ENCODE measurements at regions not wholly inside any gene's neighbourhood (a gene's known extent, or its start where the extent isn't known, plus 50 kb on each side); places are given as distances from the start of the nearest gene placed in this dataset.
A peak's percentile ranks its signal among the peaks of the same experiment; 100 is the strongest.

GRCh38 chr2:237184192-237184918 lies 98.7 kb downstream of the COPS8 start:
- ATAC-seq = no peak
- Mint-ChIP-seq H3K27me3 (peaks cover 40% of the 10 kb centered on the region), H3K9me3 (no peaks in the 10 kb centered on the region), H3K4me1 (peaks cover 5% of the 10 kb centered on the region), H3K4me3 (no peak overlapping the region), H3K27ac (no peak overlapping the region)
- no peak for DNase-seq

- no peak for DNase-seq
- H3K4me3 Mint-ChIP-seq = no peak overlapping the region
- H3K4me1 Mint-ChIP-seq = peaks cover 5% of the 10 kb centered on the region
- no peak for ATAC-seq
- H3K27me3 Mint-ChIP-seq = peaks cover 40% of the 10 kb centered on the region
- H3K9me3 Mint-ChIP-seq = no peaks in the 10 kb centered on the region
- no peak overlapping the region for H3K27ac Mint-ChIP-seq
These were observed 99.3 kb downstream of the COPS8 start for GRCh38 chr2:237184919-237185552.

GRCh38 chr2:237185553-237185925 lies 99.8 kb downstream of the COPS8 start:
- H3K4me1 Mint-ChIP-seq = peaks cover 5% of the 10 kb centered on the region
- peaks cover 40% of the 10 kb centered on the region for H3K27me3 Mint-ChIP-seq
- ATAC-seq = no peak
- DNase-seq = no peak
- H3K9me3 Mint-ChIP-seq = no peaks in the 10 kb centered on the region
- H3K27ac Mint-ChIP-seq = no peak overlapping the region
- no peak overlapping the region for H3K4me3 Mint-ChIP-seq

GRCh38 chr2:237189799-237190198 lies 104.1 kb downstream of the COPS8 start:
- Mint-ChIP-seq H3K27me3 (peaks cover 18% of the 10 kb centered on the region), H3K27ac (no peak overlapping the region), H3K4me1 (no peaks in the 10 kb centered on the region), H3K4me3 (no peak overlapping the region), H3K9me3 (no peaks in the 10 kb centered on the region)
- no peak for ATAC-seq
- DNase-seq = no peak

GRCh38 chr2:237190966-237191713 lies 105.5 kb downstream of the COPS8 start:
- H3K27me3 Mint-ChIP-seq = peaks cover 12% of the 10 kb centered on the region
- DNase-seq (no peak), ATAC-seq (no peak)
- H3K9me3 Mint-ChIP-seq = no peaks in the 10 kb centered on the region
- H3K4me3 Mint-ChIP-seq = no peak overlapping the region
- no peaks in the 10 kb centered on the region for H3K4me1 Mint-ChIP-seq
- peak overlapping the region in 1 of 2 donors; percentile 67 for H3K27ac Mint-ChIP-seq

- Mint-ChIP-seq H3K4me3 (no peak overlapping the region), H3K27ac (no peak overlapping the region), H3K4me1 (no peaks in the 10 kb centered on the region), H3K27me3 (peaks cover 10% of the 10 kb centered on the region), H3K9me3 (no peaks in the 10 kb centered on the region)
- ATAC-seq (no peak), DNase-seq (no peak)
These were observed 106.0 kb downstream of the COPS8 start for GRCh38 chr2:237191714-237192081.

DNA sequence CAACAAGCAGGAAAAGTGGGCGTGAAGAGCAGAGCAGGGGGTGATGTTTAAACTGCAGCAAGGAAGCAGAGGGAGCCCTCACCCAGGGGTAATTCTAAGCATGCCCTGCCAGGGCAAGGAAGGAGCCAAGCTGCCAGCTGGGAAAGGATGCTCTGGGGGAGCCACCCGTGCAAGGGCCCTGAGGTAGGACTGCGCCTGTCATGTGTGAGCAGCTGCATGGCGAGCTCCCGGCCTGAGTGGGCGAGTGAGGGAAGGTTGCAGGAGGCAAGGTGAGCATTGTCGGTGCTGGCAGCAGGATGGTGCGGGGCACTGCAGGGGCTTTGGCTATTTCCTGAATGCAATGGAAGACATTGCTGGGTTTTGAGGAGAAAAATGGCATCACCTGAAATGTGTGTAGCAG lies 107.2 kb downstream of the COPS8 start:
- Mint-ChIP-seq H3K27ac (peak overlapping the region in 1 of 2 donors; percentile 36), H3K27me3 (peaks cover 10% of the 10 kb centered on the region), H3K4me1 (no peaks in the 10 kb centered on the region), H3K9me3 (no peaks in the 10 kb centered on the region), H3K4me3 (no peak overlapping the region)
- ATAC-seq (no peak), DNase-seq (no peak)

GRCh38 chr2:237193436-237193835 lies 107.7 kb downstream of the COPS8 start:
- peaks cover 10% of the 10 kb centered on the region for H3K27me3 Mint-ChIP-seq
- H3K4me3 Mint-ChIP-seq = no peak overlapping the region
- no peak for ATAC-seq
- H3K4me1 Mint-ChIP-seq = no peaks in the 10 kb centered on the region
- H3K27ac Mint-ChIP-seq = no peak overlapping the region
- no peaks in the 10 kb centered on the region for H3K9me3 Mint-ChIP-seq
- DNase-seq = no peak

DNA sequence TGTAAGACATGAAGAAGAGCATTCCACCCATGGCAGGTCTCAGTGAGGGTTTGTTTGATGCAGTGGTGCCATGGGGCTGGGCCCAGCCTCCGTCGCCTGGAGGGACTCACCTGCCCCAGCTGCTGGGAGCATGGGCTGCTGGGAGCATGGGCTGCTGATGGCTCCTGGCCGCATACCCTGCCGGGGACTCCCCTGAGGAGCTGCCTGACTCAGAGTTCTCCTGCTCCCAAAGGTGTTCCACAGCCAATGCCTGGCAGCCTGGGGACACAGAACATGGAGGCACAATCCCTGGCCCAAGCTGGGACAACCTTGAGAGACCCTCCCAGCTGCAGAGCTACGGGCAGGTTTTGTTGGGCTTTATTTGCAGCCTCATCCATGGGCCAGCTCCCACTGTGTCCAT lies 108.4 kb downstream of the COPS8 start:
- H3K4me3 Mint-ChIP-seq = no peak overlapping the region
- H3K27me3 Mint-ChIP-seq = peaks cover 10% of the 10 kb centered on the region
- no peak overlapping the region for H3K27ac Mint-ChIP-seq
- no peaks in the 10 kb centered on the region for H3K9me3 Mint-ChIP-seq
- no peaks in the 10 kb centered on the region for H3K4me1 Mint-ChIP-seq
- no peak for ATAC-seq
- no peak for DNase-seq

DNA sequence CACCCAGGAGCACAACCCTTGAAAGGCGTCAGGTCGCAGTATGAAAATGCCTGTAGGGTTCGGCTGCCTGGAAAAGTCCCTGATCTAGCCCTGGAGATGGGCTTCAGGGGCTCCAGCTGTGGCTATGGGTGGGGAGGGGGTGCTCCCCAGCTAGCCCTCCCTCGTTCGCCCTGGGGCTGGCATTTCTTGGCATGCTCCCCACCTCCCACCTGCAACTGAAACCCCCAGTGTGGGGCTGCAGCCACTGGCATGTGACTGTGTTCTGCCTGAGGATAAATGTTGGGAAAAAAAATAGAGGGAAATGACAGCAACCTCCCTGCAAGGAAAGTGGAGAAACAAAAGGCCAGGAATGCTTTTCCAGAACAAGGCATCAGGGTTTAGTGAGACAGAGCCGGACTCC lies 109.2 kb downstream of the COPS8 start:
- DNase-seq = no peak
- Mint-ChIP-seq H3K4me1 (no peaks in the 10 kb centered on the region), H3K27ac (no peak overlapping the region), H3K9me3 (no peaks in the 10 kb centered on the region), H3K27me3 (peaks cover 17% of the 10 kb centered on the region), H3K4me3 (no peak overlapping the region)
- no peak for ATAC-seq

- Mint-ChIP-seq H3K27ac (peak overlapping the region in 1 of 2 donors; percentile 68), H3K9me3 (no peaks in the 10 kb centered on the region), H3K4me3 (no peak overlapping the region), H3K4me1 (no peaks in the 10 kb centered on the region), H3K27me3 (peaks cover 17% of the 10 kb centered on the region)
- no peak for ATAC-seq
- DNase-seq = no peak
These were observed 109.9 kb downstream of the COPS8 start for GRCh38 chr2:237195396-237196120.

GRCh38 chr2:237196409-237196808 lies 110.7 kb downstream of the COPS8 start:
- Mint-ChIP-seq H3K9me3 (no peaks in the 10 kb centered on the region), H3K27ac (no peak overlapping the region), H3K4me1 (no peaks in the 10 kb centered on the region), H3K27me3 (peaks cover 17% of the 10 kb centered on the region), H3K4me3 (no peak overlapping the region)
- ATAC-seq (no peak), DNase-seq (no peak)

DNA sequence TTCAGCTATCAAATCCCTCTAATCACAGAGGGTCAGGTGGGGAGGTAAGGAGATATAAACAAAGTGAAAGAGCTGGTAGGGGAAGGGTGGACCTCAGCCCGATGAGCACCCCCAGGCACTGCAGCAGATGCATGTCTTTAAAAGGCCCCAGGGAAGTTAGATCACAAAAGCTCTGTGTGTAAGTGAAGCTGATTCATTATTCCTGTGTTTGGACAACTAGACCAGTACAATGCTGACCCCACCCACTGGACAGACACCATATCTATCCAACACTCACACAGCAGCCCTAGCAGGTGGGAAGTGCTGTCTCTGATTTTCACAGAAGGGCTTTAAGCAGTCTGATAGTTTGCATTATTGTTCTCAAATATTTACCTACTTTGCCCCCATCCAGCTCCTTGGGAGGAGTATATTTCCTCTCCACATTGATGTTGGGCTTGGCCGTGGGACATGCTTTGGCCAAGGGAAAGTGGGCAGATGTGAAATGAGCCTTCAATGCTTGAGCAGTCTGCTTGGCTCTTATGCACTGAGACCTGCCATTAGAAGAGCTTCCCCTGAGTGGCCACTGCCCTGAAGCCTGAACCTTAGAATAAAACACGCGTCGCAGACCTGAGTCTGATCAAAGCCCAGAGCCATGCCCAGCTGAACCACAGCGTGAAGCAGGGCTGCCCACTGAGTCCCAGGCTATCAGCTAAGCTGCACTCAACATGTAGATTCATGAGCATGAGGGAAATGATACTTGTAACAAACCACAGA lies 111.4 kb downstream of the COPS8 start:
- H3K9me3 Mint-ChIP-seq = no peaks in the 10 kb centered on the region
- H3K4me1 Mint-ChIP-seq = no peaks in the 10 kb centered on the region
- no peak overlapping the region for H3K4me3 Mint-ChIP-seq
- ATAC-seq (no peak), DNase-seq (no peak)
- H3K27ac Mint-ChIP-seq = no peak overlapping the region
- peaks cover 17% of the 10 kb centered on the region for H3K27me3 Mint-ChIP-seq

- ATAC-seq = no peak
- no peaks in the 10 kb centered on the region for H3K9me3 Mint-ChIP-seq
These were observed 112.6 kb downstream of the COPS8 start for GRCh38 chr2:237198164-237198855.

DNA sequence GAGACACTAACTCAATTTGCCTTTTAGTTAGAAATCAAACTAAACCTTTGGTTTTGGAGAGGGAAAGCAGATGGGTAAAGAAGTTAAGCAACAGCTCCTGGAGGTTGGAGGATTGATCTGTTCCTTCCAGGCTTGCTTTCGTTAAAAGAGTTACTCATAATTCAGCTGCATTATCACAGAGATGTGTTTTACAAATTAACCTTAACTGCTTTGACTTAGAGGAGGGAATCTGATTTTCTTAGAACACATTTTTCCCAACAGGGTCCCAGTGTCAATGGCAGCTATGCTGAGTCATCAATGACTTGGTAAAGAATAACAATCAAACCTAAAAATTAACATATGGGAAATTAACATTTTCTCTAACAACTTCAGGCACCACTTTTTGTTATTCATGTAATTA lies 113.4 kb downstream of the COPS8 start:
- no peak overlapping the region for H3K27ac Mint-ChIP-seq
- H3K27me3 Mint-ChIP-seq = peaks cover 26% of the 10 kb centered on the region
- H3K9me3 Mint-ChIP-seq = no peaks in the 10 kb centered on the region
- H3K4me1 Mint-ChIP-seq = peaks cover 4% of the 10 kb centered on the region
- no peak for ATAC-seq
- H3K4me3 Mint-ChIP-seq = no peak overlapping the region
- DNase-seq = no peak

More at GRCh38 chr2:237198164-237198855, 112.6 kb downstream of the COPS8 start:
- no peak for DNase-seq
- no peak overlapping the region for H3K27ac Mint-ChIP-seq
- no peak overlapping the region for H3K4me3 Mint-ChIP-seq
- H3K4me1 Mint-ChIP-seq = peaks cover 4% of the 10 kb centered on the region
- peaks cover 19% of the 10 kb centered on the region for H3K27me3 Mint-ChIP-seq
